ENCODE measurements at regions not wholly inside any gene's neighbourhood (a gene's known extent, or its start where the extent isn't known, plus 50 kb on each side); places are given as distances from the start of the nearest gene placed in this dataset.

- no peak for DNase-seq
These were observed 181.1 kb downstream of the TGFB2 start for GRCh38 chr1:218526198-218526580.

- no peak for DNase-seq
These were observed 182.6 kb downstream of the TGFB2 start for GRCh38 chr1:218527737-218528136.

DNA sequence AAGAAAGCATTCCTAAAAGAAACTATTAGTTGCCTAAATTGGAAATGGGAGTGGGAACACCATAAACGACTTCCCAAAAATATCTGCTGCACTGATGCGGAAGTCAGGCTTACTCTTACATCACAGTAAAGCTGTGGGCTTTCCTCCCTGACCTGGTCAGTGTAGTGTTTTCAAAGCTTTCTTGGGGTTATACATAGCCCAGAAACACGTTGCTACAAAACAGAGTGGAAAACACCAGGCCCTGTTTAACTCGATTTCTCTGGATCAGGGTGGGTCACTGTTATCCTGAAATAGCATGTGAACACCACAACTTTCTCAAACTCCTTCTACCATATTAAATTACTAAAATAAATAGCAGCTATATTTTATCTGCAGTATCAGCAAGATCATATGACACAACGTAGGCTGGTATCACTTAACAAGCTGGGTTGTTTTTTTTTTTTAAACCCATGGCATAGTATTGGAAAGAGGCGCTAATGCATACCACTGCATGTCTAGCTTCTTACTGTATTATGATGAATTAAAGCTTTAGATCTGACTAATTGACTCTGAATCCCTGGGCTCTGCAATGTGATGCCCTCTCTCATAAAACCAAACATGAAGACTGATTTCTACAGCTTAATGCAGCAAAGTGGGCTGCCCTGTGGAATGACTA lies 184.6 kb downstream of the TGFB2 start:
- no peak for DNase-seq

GRCh38 chr1:218531936-218532335 lies 186.8 kb downstream of the TGFB2 start:
- no peak for DNase-seq

DNA sequence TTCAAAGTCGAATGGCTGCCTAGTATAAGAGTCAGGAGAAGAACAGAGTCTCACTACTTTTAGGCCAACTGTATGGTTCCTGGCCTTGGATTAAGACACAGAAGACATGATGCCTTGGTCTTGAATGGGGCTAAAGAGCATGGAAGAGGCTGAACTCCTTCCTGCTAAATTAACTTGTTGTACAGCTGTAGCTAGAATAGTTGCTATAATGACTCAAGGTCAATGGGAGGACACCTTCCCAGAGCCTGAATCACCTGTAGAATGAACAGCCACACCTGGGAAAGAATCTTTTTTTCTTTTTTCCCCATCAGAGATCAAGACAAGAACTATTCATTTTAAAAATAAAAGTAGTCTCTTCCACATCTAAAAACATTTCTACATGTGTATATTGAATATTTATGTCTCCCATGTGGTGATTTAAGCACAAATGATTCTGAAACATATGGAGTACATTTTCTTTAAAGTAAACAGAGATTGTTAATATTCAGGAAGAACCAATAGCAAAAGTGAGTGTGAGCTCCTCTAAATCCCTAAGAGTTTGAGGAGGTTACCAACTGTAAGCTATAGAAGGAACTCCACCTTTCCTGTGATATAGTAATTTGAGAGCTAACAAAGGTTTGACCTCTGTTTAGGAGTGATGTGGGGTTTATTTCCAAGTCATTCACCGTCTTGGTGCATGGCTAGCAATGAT lies 191.3 kb downstream of the TGFB2 start:
- DNase-seq: no peak

GRCh38 chr1:218537122-218537913 lies 192.2 kb downstream of the TGFB2 start:
- DNase-seq: no peak

- DNase-seq: no peak
These were observed 193.2 kb downstream of the TGFB2 start for GRCh38 chr1:218538341-218538740.

GRCh38 chr1:218546314-218546713 lies 201.2 kb downstream of the TGFB2 start:
- no peak for DNase-seq

GRCh38 chr1:218547957-218548730 lies 203.0 kb downstream of the TGFB2 start:
- no peak for DNase-seq

DNA sequence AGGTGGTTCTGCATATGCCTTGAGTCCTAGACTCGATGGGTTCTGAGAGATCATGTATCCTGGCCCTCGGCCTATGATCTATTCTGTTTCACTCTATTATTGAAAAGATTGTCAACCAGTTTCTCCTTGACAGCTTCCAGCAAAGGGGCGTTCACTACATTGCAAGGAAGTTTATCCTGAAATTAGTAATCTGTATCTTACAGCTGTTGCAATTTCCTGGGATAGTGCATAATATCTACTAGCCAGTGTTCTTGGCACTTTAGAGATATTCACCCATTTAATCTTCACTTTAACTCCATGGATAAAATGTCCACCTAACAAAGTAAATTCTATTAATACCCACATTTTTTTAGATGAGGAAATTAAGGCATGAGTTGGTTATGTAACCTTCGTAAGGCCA lies 203.6 kb downstream of the TGFB2 start:
- DNase-seq: no peak

DNA sequence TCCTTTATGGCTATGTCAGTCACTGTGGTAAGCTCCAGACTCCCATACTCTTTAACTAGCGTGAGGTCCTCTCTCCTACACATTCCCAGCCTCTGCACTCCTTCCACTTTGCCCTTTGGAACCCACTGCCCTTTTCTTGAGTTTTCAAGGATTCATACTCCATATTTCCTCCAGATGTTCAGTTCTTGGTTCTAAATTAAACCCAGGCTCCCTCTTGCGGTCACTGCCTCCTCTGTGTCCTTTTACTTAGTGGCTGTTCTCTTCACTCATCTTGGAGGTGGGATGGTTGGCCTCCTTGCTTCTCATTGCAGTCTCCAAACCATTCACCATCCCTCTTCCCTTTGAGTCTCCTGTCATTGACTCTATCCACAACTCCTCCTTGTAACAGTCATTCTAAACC lies 208.1 kb downstream of the TGFB2 start:
- DNase-seq: no peak

DNA sequence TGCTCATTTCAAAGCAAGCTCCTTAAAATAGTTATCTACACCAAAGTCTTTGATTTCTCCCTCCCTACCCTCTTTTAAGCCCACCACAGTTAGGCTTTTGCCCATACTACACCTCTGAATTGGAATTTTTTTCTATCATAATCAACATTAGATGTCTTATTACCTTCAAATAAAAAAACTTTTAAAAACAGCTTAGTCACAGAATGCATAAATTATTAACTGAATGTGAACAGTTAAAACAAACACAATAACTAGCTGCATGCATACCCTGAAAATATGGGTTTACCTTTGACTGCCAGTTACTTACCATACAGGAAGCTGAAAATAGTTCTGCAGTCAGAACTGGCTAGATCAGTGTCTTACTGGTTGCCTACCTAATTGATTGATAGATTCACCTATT lies 210.9 kb downstream of the TGFB2 start:
- DNase-seq: no peak

DNA sequence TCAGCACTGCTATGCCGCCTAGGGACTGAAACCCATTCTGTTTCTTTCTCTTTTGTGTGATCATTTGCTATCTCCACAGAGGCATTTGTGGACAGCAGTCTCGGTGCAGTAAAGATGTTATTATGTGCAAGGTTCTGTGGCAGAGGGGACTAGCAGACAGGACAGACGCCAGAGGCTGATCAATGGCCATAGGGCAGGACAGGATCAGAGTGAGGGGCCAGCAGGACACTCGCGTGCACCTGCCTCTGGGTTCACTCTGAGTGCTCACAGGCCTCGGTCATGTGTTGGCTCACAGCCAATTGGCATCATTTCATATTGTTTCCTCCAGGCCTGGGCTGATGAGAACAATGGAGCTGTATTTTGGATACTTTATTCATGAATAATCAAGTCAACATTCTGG lies 212.6 kb downstream of the TGFB2 start:
- no peak for DNase-seq

GRCh38 chr1:218558271-218558810 lies 213.2 kb downstream of the TGFB2 start:
- DNase-seq: no peak

- no peak for DNase-seq
These were observed 220.2 kb downstream of the TGFB2 start for GRCh38 chr1:218565377-218565776.

- no peak for DNase-seq
These were observed 223.9 kb downstream of the TGFB2 start for GRCh38 chr1:218568962-218569550.

GRCh38 chr1:218570456-218570855 lies 225.3 kb downstream of the TGFB2 start:
- no peak for DNase-seq

- DNase-seq: no peak
These were observed 226.4 kb downstream of the TGFB2 start for GRCh38 chr1:218571491-218571890.

DNA sequence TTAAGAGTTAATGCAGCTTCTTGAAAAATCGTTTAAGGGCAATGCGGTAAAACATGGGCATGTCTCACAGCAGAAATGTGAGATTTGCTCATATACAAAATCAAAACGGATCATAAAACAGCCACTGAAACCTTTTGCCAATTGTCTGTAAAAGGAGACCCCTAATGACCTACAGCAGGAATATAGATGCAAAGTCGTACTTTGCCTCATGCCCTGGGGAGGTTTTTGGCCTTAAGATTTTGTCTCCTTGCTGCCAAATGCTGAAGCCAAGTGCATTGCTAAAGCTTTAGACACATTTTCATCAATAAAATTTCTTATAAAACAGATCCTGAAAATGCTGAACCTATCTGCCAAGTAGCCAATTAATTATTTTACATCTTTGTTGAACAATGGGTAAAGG lies 226.9 kb downstream of the TGFB2 start:
- no peak for DNase-seq

GRCh38 chr1:218573925-218574324 lies 228.8 kb downstream of the TGFB2 start:
- no peak for DNase-seq

DNA sequence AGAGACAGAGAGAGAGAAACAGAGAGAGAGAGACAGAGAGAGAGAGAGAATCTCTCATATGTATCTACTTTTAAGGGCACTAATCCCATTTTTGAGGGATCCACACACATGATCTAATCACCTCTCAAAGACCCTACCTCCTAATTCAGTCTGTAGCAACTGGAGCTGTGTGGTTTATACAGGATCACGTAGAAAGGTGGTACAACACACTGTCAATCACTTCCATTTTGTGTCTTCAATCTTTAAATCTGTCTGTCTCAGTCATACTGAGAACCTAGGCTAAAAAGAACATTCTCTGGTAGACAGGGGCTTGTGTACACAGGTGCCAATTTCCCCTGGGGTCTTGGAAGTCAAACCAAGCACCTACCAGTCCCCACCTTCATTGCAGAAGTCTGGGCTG lies 229.9 kb downstream of the TGFB2 start:
- no peak for DNase-seq

DNA sequence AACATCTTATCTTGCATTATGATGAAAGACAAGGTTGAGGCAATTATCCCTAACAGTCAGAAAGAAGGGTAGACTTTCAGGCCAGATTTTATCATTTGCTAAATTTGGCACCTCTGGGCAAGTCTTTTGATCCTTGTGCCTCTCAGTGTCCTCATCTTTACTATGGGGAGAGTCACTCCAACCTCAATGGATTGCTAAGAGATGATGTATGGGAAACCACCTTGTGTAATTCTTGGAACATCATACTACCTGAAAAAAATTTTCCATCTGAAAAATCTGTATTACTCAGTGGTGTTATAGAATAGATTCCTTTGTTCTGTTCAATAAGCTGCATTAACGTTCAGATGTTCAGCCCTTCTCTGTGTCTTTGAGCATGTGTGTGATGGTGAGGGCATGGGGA lies 230.7 kb downstream of the TGFB2 start:
- no peak for DNase-seq

DNA sequence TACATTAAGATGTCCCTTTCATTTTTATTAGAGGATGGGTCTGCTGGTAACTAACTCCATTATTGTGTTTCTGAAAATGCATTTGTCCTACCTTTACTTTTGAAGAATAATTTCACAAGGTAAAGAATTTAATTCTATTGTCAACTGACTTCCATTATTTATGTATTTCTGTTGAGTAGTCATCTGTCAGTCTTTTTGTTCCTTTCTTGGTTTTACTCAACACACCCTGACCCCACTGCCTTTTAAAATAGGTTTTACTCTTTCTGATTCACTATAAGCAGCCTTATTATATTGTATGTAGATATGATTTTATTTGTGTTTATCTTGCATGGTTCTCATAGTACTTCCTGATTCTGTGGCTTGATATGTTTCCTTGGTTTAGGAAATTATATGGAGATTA lies 237.5 kb downstream of the TGFB2 start:
- no peak for DNase-seq

All from NCI-H526 (cell line).